ENCODE measurements at regions not wholly inside any gene's neighbourhood (a gene's known extent, or its start where the extent isn't known, plus 50 kb on each side); places are given as distances from the start of the nearest gene placed in this dataset.
"Not testable (repeated sequence)": the region's sequence is repeated elsewhere in the genome, so short reads cannot be mapped to it uniquely, and the experiment has no call there.

GRCh38 chr3:103203441-103203840 is 768.6 kb downstream of the ZPLD1 start:
- no peak for DNase-seq

- DNase-seq: no peak
Measured at GRCh38 chr3:103210583-103210982, 775.8 kb downstream of the ZPLD1 start.

DNA sequence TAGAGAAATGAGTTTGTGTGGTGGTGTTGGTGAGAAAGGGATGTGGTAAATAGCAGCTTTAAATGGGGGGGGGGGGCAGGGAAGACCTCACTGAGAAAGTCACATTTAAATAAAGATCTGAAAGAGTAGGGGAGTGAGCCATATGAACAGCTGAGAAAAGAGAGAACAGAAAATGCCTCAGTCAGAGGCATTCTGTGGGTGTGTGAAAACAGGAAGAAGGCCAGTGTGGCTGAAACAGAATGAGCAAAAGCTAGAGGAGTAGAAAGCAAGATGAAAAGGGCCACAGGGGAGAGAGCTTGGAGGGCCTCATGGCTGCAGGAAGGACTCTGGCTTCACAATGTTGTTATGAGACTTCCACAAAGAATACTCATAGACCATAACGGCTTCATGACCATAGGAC is 783.3 kb downstream of the ZPLD1 start:
- no peak for DNase-seq

DNA sequence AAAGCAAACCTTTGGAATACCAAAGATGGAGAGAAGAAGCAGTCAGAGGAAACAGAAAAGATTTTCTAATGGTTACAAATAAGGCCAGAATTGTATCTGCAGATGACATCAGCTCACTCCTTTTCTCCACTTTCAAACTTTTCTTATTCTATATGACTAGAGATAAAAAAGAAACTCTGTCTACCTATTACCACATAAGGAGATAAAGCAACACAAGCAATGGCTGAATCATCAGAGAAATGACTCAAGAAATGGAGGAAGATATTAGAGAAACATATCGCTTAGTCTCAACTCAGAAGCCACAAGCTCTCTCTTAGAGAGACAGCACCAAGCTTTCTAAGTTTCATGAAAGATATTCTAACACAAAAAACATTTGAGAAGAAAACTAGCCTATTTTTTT is 784.0 kb downstream of the ZPLD1 start:
- DNase-seq: no peak

- DNase-seq: no peak
Measured at GRCh38 chr3:103227651-103228050, 792.8 kb downstream of the ZPLD1 start.

GRCh38 chr3:103247459-103247858 is 812.6 kb downstream of the ZPLD1 start:
- DNase-seq: no peak

- not testable (repeated sequence) for DNase-seq
Measured at GRCh38 chr3:103254827-103255226, 820.0 kb downstream of the ZPLD1 start.

DNA sequence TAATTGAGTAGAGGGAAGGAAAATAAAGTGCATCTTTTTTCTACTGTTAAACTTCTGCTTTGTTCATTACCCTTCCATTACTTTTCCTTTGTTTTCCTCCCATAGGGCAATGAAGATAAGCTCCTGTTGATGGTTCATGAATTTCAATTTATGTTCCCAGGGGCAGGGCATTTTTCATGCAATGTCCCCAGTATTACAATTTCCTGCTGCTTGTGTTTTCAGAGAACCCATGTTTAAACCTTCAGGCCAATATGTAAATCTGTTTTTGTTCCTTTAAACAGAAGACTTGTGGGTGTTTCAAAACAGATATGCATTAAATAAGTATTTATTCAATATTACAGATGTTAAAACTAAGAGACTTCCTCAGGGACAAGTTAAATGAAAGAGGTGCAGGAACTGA is 834.5 kb downstream of the ZPLD1 start:
- no peak for DNase-seq

GRCh38 chr3:103271575-103271974 is 836.8 kb downstream of the ZPLD1 start:
- DNase-seq: no peak

DNA sequence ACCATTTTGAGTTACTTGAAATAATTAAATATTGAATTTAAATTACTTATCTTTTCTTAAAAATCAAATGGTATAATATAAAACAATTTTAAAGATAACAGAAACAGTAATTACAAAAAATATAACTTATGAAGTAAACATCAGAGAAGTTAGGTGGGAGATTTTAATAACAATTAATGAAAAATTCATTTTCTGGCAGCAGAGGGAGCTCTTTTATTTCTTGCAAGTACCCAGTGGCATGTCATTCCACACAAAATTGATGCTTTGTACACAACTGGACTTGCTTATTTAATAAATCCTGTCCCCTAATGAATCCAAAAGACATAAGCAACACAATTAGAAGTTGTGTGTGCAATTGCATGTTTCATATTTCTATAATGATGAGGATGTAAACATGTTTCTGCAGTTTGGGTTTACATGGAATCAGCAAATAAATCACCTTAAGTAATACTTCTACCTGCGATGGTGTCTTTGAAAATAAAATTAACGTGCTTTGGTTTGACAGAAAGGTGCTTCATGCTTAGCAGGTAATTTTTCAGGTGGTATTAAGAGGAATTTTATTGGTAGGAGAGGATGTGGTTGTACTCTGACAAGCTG is 861.3 kb downstream of the ZPLD1 start:
- DNase-seq: peak in 1 of 2 donors; percentile 0

DNA sequence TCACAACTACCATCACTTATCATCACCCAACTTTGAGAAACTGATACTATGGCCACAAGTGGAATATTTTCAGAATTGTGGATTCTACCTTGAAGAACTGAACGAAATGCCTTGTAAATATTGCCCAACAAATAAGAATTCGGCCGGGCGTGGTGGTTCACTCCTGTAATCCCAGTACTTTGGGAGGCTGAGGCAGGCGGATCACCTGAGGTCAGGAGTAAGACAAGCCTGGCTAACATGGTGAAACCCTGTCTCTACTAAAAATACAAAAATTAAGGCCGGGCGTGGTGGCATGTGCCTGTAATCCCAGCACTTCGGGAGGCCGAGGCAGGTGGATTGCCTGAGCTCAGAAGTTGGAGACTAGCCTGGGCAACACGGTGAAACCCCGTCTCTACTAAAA is 862.7 kb downstream of the ZPLD1 start:
- not testable (repeated sequence) for DNase-seq

GRCh38 chr3:103306104-103306503 is 871.3 kb downstream of the ZPLD1 start:
- DNase-seq: no peak

- no peak for DNase-seq
Measured at GRCh38 chr3:103308921-103309320, 874.1 kb downstream of the ZPLD1 start.

GRCh38 chr3:103319912-103320311 is 885.1 kb downstream of the ZPLD1 start:
- DNase-seq: no peak

DNA sequence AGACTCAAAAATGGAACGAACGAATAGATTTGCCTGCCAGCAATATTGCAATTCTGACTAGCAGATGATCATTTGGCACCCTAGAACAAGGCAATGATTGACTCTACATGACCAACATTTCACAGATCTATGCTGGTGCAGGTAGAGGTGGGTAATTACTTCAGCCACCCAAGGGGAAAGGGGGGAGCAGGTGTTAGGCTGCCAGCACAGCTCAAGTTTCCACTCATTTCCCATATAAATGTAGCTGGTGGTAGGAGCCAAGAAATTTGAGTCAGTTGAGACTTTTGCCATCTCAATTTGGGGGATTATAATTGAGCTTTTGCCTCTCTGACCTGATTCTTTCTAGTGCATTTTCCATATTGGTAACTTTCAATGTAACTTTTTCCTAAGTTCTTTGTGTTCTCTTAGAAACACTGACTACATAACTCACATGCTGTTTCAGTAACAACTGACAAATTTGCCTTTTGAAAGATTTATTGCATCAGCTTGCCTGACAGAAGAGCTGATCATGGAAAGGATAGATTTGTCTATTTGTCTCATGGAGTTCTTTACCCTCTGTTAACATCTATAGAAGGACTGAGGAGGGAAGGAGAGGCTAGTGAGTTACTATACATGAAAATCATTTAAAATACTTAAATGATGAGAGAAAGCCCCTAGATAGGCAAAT is 902.5 kb downstream of the ZPLD1 start:
- DNase-seq: no peak

DNA sequence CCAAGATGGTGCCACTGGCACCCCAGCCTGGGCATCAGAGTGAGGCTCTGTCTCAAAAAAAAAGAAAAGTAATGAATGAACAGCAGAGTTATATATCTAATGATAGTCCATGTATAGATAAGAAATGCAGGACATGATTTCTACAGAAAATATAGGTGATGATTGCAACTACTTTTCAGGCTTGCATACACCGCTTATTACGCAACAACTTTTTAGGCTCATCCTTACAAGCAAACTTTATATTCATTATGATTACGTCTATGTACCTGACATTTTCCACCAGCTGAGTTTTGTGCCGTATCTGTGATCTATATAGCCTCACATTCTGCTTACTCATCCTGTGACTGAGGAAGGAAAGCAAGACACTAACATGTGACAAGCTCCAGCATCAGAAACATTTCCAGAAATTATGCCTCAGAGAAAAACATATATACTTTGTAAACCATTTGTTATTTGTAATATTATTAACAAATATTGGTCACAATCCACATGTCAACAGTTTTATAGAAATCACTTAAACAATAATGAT is 906.3 kb downstream of the ZPLD1 start:
- no peak for DNase-seq

DNA sequence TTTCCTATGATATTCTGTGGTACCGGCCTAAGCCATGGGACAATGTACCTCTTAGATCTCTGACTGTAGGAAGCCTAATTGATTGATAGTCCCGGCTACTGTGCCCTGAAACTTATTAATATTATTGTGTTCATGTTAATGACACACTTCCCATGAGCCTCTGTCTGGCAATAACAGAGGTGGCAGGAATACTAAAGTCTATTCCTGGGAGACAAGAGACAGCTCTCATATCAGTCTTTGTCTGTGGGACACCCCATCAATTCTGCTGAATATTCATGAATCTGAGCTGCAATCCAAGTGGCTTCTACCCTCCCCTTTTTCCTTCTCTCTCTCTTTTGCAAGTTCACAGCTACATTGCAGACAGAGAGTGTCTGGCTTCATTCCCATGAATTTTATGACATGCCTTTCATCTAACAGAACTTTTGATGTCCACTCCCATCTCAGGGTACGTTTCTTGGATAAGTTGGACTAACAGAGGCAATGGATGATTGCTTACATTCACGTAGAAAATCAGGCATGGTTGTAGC is 907.5 kb downstream of the ZPLD1 start:
- DNase-seq: no peak

GRCh38 chr3:103349760-103350159 is 914.9 kb downstream of the ZPLD1 start:
- no peak for DNase-seq

- no peak for DNase-seq
Measured at GRCh38 chr3:103365467-103365866, 930.7 kb downstream of the ZPLD1 start.

GRCh38 chr3:103367481-103367880 is 932.7 kb downstream of the ZPLD1 start:
- no peak for DNase-seq

- no peak for DNase-seq
Measured at GRCh38 chr3:103371411-103371810, 936.6 kb downstream of the ZPLD1 start.

DNA sequence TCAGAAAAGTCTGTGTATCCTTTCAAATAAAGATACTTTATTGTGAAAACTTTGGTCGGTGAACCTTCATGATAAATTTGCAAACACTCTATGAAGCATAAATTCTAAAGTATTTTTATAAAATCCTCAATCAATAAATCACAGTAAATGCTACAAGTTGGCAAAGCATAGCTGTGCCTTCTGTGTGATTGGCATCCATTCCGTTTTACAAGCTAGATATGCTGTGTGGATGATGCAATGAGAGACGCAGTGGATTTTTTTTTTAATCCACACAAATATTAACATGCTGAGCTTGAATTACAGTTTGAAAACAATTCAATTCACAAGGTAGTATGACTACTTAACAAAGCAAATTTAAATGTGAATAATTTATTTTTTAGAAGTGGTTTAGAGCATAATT is 937.2 kb downstream of the ZPLD1 start:
- DNase-seq: no peak

GRCh38 chr3:103380391-103380790 is 945.6 kb downstream of the ZPLD1 start:
- DNase-seq: no peak

DNA sequence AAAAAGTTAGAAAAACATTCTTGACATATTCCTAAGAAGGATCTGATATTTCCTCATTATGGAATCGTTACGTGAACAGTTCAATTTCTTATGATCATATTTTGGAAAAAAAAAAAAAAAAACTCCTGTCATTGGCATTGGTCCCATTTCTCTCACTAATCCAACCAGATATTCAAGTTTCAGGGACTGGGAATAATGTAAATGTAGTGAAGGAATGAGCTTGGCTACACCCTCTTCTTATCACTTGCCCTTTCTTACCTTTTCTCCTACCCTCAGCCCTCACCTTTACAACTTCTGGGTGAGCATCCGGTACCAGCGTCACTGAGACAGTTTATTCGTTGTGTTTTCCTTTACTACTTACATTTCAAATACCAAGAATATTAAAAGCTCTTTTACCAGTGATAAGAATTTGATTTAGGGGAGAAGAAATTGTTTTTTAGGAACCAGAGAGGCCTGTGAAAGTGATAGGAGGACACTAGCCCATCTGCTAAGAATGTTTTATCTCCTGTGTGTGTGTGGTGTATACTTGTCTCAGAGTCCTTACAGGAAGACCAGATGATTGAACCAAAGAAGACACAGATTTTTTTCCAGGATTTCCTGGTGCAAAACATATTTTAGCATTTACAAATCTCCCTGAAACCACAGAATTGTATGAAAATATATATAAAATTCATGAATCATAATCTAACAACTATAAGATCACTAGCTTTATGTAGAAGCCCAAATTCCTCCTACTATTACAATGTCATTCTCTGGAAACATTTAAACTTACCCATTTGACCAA is 946.7 kb downstream of the ZPLD1 start:
- no peak for DNase-seq
